Endothelial cell of umbilical vein (primary cell): ENCODE measurements at regions not wholly inside any gene's neighbourhood (a gene's known extent, or its start where the extent isn't known, plus 50 kb on each side); places are given as distances from the start of the nearest gene placed in this dataset.

Experiments
- EZH2 ChIP-seq: IDR thresholded peaks from 2 replicates; pipeline ENCODE4 v1.6.1; 2012; ENCODE audit warnings: borderline replicate concordance, low read depth, mild to moderate bottlenecking, moderate library complexity, low read length, inconsistent platforms; ENCODE audit not compliant: severe bottlenecking
- GATA2 ChIP-seq: IDR thresholded peaks from 2 replicates; pipeline ENCODE4 v1.7.0; 2011; ENCODE audit warnings: low read depth, mild to moderate bottlenecking, moderate library complexity, mixed read lengths, low read length; ENCODE audit not compliant: insufficient read length, insufficient read depth
- JUN ChIP-seq: IDR thresholded peaks from 2 replicates; pipeline ENCODE4 v1.6.1; 2011; ENCODE audit warnings: borderline replicate concordance, low read depth; ENCODE audit not compliant: insufficient read length, insufficient read depth
- MAX ChIP-seq: IDR thresholded peaks from 2 replicates; pipeline ENCODE4 v1.6.1; 2011; ENCODE audit not compliant: insufficient read depth, insufficient read length
- MYC ChIP-seq: IDR thresholded peaks from one replicate; pipeline ENCODE4 v1.6.1; 2011; ENCODE audit warnings: mild to moderate bottlenecking, low read depth, low read length
- POLR2A ChIP-seq: IDR thresholded peaks from 2 replicates; pipeline ENCODE4 v1.6.1; 2012; ENCODE audit warnings: low read depth, mild to moderate bottlenecking, control low read depth, low read length
- POLR2AphosphoS5 ChIP-seq: IDR thresholded peaks from 2 replicates; pipeline ENCODE4 v1.6.1; 2012; ENCODE audit warnings: low read depth, mild to moderate bottlenecking, control low read depth, low read length, moderate library complexity; ENCODE audit not compliant: insufficient read depth
- TF ChIP-seq, protein P1 (sequence below), 2 donors: IDR thresholded peaks; 1 replicate in 1 of 2; 2 replicates in 1 of 2; pipeline ENCODE4 v1.5.1; 2011; ENCODE audit warnings: low read length in 2 of 2, mild to moderate bottlenecking in 2 of 2, moderate library complexity in 2 of 2, control low read depth in 1 of 2, inconsistent platforms in 1 of 2, low read depth in 1 of 2; ENCODE audit not compliant: insufficient read depth in 1 of 2; ENCODE audit errors: extremely low read depth in 1 of 2

GRCh38 chr13:97895383-97895782 is 58.1 kb upstream of the IPO5 start:
- TF ChIP-seq POLR2A, result no peak
- TF ChIP-seq, protein P1, sequence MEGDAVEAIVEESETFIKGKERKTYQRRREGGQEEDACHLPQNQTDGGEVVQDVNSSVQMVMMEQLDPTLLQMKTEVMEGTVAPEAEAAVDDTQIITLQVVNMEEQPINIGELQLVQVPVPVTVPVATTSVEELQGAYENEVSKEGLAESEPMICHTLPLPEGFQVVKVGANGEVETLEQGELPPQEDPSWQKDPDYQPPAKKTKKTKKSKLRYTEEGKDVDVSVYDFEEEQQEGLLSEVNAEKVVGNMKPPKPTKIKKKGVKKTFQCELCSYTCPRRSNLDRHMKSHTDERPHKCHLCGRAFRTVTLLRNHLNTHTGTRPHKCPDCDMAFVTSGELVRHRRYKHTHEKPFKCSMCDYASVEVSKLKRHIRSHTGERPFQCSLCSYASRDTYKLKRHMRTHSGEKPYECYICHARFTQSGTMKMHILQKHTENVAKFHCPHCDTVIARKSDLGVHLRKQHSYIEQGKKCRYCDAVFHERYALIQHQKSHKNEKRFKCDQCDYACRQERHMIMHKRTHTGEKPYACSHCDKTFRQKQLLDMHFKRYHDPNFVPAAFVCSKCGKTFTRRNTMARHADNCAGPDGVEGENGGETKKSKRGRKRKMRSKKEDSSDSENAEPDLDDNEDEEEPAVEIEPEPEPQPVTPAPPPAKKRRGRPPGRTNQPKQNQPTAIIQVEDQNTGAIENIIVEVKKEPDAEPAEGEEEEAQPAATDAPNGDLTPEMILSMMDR (IDR thresholded peaks at IDR 0.05; ENCODE audit: extremely low read depth in 1 of 2, insufficient read depth in 1 of 2, low read depth in 1 of 2, low read length in 2 of 2), result no peak
- TF ChIP-seq MYC, result no peak
- TF ChIP-seq MAX, result no peak
- TF ChIP-seq EZH2, result no peak
- TF ChIP-seq POLR2AphosphoS5, result no peak
- no peak for TF ChIP-seq JUN
- no peak for TF ChIP-seq GATA2
